Caco-2 (cell line): ENCODE measurements at regions not wholly inside any gene's neighbourhood (a gene's known extent, or its start where the extent isn't known, plus 50 kb on each side); places are given as distances from the start of the nearest gene placed in this dataset.

Source experiments
- BruUV-seq: library from RNA; stranded (reverse); fragments of 400-500 nt; replicated peaks from 2 replicates; lab custom pipeline; 2021; lab: Mats Ljungman, UMichigan
- CTCF ChIA-PET: fragments of 300-600 bp; sonication (Branson Sonifier 250); formaldehyde crosslinking; loops from one replicate; lab custom pipeline; 2022; ENCODE audit warnings: antibody characterized with exemption; lab: Charles Lee
- POLR2A ChIA-PET: fragments of 300-600 bp; sonication (Branson Sonifier 250); formaldehyde crosslinking; loops from one replicate; lab custom pipeline; 2022; ENCODE audit warnings: antibody characterized with exemption; lab: Charles Lee
- DNase-seq, 2 experiments: peaks; one replicate each; pipeline versions ENCODE4 v3.0.0 to v3.0.0-alpha.2; 2020 to 2022
- H3K27me3 ChIP-seq: replicated peaks from 2 replicates; pipeline ENCODE4 v1.6.0; 2011; ENCODE audit warnings: low read length; ENCODE audit not compliant: control insufficient read depth, insufficient read depth
- H3K36me3 ChIP-seq: 2 replicates; pipeline ENCODE4 v1.5.1; 2011; ENCODE audit warnings: low read length; ENCODE audit not compliant: control insufficient read depth, insufficient read depth
- H3K4me1 ChIP-seq: fragments of 250-450 bp; sonication (Bioruptor Pico); 2 replicates; pipeline ENCODE4 v1.5.1; 2020; ENCODE audit warnings: mild to moderate bottlenecking
- H3K4me3 ChIP-seq: 2 replicates; pipeline ENCODE4 v1.5.1; 2011; ENCODE audit warnings: low read depth, mild to moderate bottlenecking, control low read depth, low read length
- H3K9me3 ChIP-seq: fragments of 250-450 bp; sonication (Bioruptor Pico); 2 replicates; pipeline ENCODE4 v1.5.1; 2020; ENCODE audit warnings: mild to moderate bottlenecking, moderate library complexity
- H3K27ac Mint-ChIP-seq: one replicate; pipeline ENCODE4 v1.8.0; 2022; ENCODE audit warnings: mixed read lengths; ENCODE audit not compliant: unreplicated experiment
- H3K27me3 Mint-ChIP-seq: one replicate; pipeline ENCODE4 v1.8.0; 2022; ENCODE audit warnings: mixed read lengths; ENCODE audit not compliant: insufficient read depth, unreplicated experiment
- H3K36me3 Mint-ChIP-seq: one replicate; pipeline ENCODE4 v1.8.0; 2022; ENCODE audit warnings: mild to moderate bottlenecking, mixed read lengths; ENCODE audit not compliant: insufficient read depth, unreplicated experiment
- H3K4me1 Mint-ChIP-seq: one replicate; pipeline ENCODE4 v1.8.0; 2022; ENCODE audit warnings: low read depth, mixed read lengths; ENCODE audit not compliant: unreplicated experiment
- H3K4me3 Mint-ChIP-seq: one replicate; pipeline ENCODE4 v1.8.0; 2022; ENCODE audit warnings: mild to moderate bottlenecking, moderate library complexity, mixed read lengths; ENCODE audit not compliant: unreplicated experiment
- H3K9me3 Mint-ChIP-seq: one replicate; pipeline ENCODE4 v1.8.0; 2022; ENCODE audit warnings: mixed read lengths; ENCODE audit not compliant: unreplicated experiment
- intact Hi-C: fragments of 100-400 bp; cut with micrococcal nuclease; formaldehyde crosslinking; loops from one replicate; pipeline ENCODE4 v1.10.0; 2022; ENCODE audit not compliant: unreplicated experiment
- TF ChIP-seq, protein P1 (sequence below), 2 experiments: fragments of 200-600 bp in 1 of 2; IDR thresholded peaks; 1 replicate in 1 of 2; 2 replicates in 1 of 2; pipeline versions ENCODE4 v1.5.1 to v1.8.0; 2011 to 2022; ENCODE audit warnings: antibody characterized with exemption in 1 of 2, control low read depth in 1 of 2, inconsistent platforms in 1 of 2, low read depth in 1 of 2, low read length in 1 of 2, mild to moderate bottlenecking in 1 of 2, moderate library complexity in 1 of 2; ENCODE audit not compliant: insufficient read depth in 1 of 2, severe bottlenecking in 1 of 2, unreplicated experiment in 1 of 2

DNA sequence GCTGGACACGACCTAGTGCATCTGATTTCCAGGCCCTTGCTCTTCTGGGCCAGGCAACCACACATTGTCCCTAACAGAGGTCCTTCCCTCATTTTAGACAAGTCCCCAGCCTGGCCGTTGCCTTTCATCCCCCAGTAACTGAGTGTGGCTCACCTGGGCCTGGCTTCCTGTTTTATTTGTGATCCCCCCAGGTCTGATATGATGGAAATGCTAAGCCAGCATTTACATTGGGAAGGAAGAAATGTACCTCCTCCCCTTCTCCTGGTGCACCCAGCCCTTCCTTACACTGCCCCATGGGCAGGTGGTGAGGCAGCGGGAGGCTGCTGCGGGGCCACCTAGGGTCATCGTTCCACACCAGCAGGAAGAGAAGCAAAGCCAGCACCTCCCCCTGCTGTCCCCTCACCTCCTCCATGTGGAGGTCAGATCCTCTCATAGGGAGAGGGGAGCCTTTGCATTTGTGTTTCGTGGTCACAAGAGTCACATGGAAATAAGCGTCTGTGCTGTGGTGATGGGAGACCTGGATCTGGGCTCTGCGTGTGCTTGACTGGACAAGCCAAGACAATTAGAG, 108.8 kb downstream of the GLRX3 start:
- POLR2A ChIA-PET = no interaction called here
- no peaks in the 10 kb centered on the region for H3K4me1 Mint-ChIP-seq
- H3K4me3 ChIP-seq = no peak overlapping the region
- CTCF ChIA-PET = no interaction called here
- H3K9me3 ChIP-seq = no peaks in the 10 kb centered on the region
- no peak overlapping the region for H3K27ac Mint-ChIP-seq
- H3K4me1 ChIP-seq = no peaks in the 10 kb centered on the region
- H3K27me3 ChIP-seq = no peaks in the 10 kb centered on the region
- intact Hi-C loops = no loop called here
- TF ChIP-seq, protein P1, sequence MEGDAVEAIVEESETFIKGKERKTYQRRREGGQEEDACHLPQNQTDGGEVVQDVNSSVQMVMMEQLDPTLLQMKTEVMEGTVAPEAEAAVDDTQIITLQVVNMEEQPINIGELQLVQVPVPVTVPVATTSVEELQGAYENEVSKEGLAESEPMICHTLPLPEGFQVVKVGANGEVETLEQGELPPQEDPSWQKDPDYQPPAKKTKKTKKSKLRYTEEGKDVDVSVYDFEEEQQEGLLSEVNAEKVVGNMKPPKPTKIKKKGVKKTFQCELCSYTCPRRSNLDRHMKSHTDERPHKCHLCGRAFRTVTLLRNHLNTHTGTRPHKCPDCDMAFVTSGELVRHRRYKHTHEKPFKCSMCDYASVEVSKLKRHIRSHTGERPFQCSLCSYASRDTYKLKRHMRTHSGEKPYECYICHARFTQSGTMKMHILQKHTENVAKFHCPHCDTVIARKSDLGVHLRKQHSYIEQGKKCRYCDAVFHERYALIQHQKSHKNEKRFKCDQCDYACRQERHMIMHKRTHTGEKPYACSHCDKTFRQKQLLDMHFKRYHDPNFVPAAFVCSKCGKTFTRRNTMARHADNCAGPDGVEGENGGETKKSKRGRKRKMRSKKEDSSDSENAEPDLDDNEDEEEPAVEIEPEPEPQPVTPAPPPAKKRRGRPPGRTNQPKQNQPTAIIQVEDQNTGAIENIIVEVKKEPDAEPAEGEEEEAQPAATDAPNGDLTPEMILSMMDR (IDR thresholded peaks at IDR 0.05; ENCODE audit: insufficient read depth in 1 of 2, low read depth in 1 of 2, low read length in 1 of 2, severe bottlenecking in 1 of 2, unreplicated experiment in 1 of 2) = no peak
- peaks cover 2% of the 10 kb centered on the region for H3K27me3 Mint-ChIP-seq
- DNase-seq = no peak
- no peak overlapping the region for H3K4me3 Mint-ChIP-seq
- H3K9me3 Mint-ChIP-seq = peaks cover 33% of the 10 kb centered on the region
- no TSS peak for BruUV-seq
- peaks cover 5% of the 10 kb centered on the region for H3K36me3 Mint-ChIP-seq
- H3K36me3 ChIP-seq = no peaks in the 10 kb centered on the region

DNA sequence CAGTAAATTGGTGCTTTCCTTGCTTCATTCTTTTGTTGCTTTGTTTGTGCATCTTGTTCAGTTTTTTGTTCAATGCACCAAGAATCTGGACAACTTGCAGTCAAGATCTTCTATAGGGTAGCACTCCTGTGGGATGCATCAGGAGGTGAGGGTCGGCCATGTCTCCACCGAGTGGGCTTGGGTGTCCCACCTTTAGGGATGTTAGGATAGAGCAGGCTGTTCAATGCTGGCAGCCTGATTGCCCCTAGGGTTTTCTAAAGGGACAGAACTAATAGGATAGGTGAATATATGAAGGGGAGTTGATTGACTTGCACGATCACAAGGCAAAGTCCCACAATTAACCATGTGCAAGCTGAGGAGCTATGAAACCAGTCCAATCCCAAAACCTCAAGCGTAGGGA, 109.9 kb downstream of the GLRX3 start:
- peaks cover 5% of the 10 kb centered on the region for H3K36me3 Mint-ChIP-seq

DNA sequence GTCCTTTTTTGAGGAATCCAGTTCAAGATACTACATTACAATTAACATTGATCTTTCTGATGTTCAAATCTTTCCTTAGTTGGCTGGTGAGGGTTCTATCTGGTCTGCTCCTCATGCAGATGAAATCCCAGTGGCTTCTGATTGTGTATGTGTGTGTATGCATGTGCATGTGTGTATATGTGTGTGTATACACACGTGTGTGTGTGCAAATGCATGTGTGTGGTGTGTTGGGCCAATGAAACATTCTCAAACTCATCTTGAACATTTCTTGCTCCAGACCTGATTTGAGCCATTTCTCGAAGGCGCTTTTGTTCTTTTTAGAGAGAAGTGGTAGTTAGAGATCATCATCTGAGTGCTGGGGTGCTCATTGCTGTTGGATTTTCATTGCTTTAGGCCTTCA, 113.9 kb downstream of the GLRX3 start:
- H3K4me1 Mint-ChIP-seq = no peaks in the 10 kb centered on the region
- no peak for DNase-seq
- Histone ChIP-seq H3K9me3 (no peaks in the 10 kb centered on the region), H3K27me3 (no peaks in the 10 kb centered on the region), H3K36me3 (no peaks in the 10 kb centered on the region), H3K4me1 (no peaks in the 10 kb centered on the region), H3K4me3 (no peak overlapping the region)
- ChIA-PET POLR2A (no interaction called here), CTCF (no interaction called here)
- TF ChIP-seq, protein P1 (IDR thresholded peaks at IDR 0.05; ENCODE audit: insufficient read depth in 1 of 2, low read depth in 1 of 2, low read length in 1 of 2, severe bottlenecking in 1 of 2, unreplicated experiment in 1 of 2) = no peak
- peaks cover 2% of the 10 kb centered on the region for H3K27me3 Mint-ChIP-seq
- no peak overlapping the region for H3K27ac Mint-ChIP-seq
- H3K4me3 Mint-ChIP-seq = no peak overlapping the region
- H3K9me3 Mint-ChIP-seq = peaks cover 12% of the 10 kb centered on the region
- no peaks in the 10 kb centered on the region for H3K36me3 Mint-ChIP-seq
- intact Hi-C loops = no loop called here
- BruUV-seq = no TSS peak

More for the DNA sequence above, 109.9 kb downstream of the GLRX3 start:
- Histone ChIP-seq H3K4me1 (no peaks in the 10 kb centered on the region), H3K9me3 (no peaks in the 10 kb centered on the region), H3K4me3 (no peak overlapping the region), H3K27me3 (no peaks in the 10 kb centered on the region), H3K36me3 (no peaks in the 10 kb centered on the region)
- ChIA-PET POLR2A (no interaction called here), CTCF (no interaction called here)
- Mint-ChIP-seq H3K4me3 (no peak overlapping the region), H3K9me3 (peaks cover 22% of the 10 kb centered on the region), H3K4me1 (no peaks in the 10 kb centered on the region), H3K27me3 (peaks cover 2% of the 10 kb centered on the region), H3K27ac (no peak overlapping the region)
- no peak for DNase-seq
- intact Hi-C loops = no loop called here
- TF ChIP-seq, protein P1 (IDR thresholded peaks at IDR 0.05; ENCODE audit: insufficient read depth in 1 of 2, low read depth in 1 of 2, low read length in 1 of 2, severe bottlenecking in 1 of 2, unreplicated experiment in 1 of 2) = no peak
- no TSS peak for BruUV-seq
